Right forelimb (tissue), 1 donor: ENCODE measurements at regions not wholly inside any gene's neighbourhood (a gene's known extent, or its start where the extent isn't known, plus 50 kb on each side); places are given as distances from the start of the nearest gene placed in this dataset.
A peak's percentile ranks its signal among the peaks of the same experiment; 100 is the strongest.

ENCODE experiments used
- DNase-seq: peaks from one replicate; pipeline ENCODE4 v3.0.0-alpha.2; 2018

DNA sequence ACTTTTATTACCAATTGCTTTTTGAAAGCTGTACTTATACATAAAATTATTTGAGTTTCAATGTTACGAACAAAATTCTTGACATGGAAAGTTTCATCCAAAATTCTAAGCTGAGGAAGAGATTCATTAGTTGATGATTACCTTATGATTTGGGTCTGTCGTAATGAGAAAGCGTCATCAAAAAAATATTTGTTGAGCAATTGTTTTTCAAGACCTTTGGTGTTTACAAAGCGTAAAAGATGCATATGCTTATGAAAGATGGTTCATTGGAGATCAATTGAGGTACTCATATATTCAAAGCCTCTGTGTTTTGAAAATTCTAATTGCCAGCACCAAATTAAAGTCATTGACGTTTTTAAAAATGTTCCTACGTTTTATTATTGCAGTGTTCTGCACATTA, 110.5 kb upstream of the DOK5 start:
- DNase-seq, result no peak

DNA sequence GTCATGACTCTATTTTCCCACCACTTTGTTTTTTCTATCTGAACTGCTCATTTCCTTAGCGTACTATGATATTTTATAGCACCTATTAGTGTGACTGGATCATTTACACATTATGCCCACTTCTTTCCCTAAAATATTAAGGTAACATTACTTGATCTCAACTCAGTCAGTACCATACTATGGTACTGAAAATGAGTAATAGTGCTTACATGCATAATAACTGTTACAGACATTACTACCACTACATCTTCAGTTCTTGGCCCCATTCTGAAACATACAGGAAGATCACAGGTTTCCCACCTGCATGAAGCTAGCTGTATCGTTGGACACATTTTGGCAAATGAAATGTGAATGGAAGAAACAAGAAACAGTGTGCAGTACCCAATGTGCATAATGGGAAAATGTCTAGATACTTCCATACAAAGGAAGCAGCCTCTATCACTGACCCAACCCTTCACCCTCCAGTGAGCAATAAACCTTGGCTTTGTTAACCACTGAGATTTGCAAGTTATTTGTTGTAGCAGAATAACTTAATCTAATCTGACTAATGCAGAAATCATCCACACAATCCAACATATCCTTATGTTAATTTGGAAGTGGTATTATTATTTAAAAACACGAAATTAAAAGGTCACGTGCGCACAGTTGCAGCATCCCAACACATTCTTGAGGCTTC, 108.6 kb upstream of the DOK5 start:
- no peak for DNase-seq

DNA sequence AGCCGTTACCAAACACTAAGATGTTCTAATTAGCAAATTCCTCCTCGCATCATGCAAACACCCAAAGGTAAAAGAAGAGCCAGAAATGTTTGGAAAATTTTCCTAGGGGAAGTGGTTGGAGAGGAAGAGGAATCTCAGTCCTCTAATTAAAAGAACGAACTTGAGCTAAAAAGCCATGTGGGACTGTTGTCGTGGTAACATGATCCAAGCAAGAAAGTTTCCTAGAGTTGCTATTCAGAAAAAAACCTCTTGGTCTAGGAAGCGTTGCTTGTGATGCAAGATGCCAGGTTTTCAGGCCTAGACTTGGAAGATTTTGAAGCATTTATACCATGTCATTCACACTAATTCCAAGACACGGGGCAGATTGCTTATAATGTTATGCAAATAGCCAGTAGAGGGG, 106.8 kb upstream of the DOK5 start:
- DNase-seq, result no peak

DNA sequence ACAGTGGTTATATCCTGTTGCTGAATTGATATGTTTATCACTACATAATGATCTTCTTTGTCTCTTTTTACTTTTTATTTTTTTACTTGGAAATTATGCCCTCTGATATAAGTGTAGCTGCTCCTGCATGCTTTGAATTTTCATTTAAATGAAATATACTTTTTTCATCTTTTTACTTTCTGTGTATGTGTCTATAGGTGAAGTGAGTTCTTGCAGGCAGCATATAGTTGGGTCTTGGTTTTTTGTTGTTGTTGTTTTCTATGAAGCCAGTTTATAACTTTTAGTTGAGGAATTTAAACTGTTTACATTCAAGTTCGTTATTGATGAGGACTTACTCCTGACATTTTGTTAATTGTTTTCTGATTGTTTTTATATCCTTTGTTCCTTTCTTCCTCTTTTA, 103.1 kb upstream of the DOK5 start:
- DNase-seq, result no peak

DNA sequence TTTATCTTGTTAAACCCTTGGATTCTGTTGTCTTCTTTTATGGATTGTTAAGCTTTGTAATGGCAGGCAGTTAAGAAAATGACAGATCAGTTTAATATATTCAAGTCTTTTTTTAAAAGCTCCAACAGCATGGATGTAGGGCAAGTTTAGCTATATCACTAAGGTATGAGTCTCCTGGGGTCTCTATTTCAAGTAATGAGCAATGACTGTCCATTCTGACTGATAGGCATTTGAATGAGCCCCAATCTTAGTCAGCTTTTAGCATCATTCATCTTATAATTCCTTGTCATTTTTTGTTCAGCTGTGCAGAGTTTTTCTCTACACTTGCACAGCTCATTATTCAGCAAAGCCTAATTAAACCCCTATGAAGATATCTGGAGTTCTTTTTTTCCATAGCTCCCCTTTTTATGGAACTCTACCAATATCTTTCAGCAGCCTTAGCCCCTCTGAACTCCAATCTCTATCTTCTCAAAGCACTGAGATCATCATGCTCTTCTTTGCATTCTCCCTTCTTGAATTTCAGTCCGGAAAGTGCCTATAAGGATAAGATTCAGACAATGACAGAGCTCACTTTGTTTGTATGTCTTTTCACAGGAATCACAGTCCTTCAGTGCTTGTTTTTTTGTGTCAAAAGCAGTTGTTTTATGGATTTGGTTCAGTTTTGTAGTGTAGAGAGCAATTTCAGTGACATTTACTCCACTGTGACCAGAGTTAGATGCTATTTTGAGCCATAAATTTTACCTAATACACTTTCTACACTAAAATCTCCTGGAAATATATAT, 97.2 kb upstream of the DOK5 start:
- no peak for DNase-seq

DNA sequence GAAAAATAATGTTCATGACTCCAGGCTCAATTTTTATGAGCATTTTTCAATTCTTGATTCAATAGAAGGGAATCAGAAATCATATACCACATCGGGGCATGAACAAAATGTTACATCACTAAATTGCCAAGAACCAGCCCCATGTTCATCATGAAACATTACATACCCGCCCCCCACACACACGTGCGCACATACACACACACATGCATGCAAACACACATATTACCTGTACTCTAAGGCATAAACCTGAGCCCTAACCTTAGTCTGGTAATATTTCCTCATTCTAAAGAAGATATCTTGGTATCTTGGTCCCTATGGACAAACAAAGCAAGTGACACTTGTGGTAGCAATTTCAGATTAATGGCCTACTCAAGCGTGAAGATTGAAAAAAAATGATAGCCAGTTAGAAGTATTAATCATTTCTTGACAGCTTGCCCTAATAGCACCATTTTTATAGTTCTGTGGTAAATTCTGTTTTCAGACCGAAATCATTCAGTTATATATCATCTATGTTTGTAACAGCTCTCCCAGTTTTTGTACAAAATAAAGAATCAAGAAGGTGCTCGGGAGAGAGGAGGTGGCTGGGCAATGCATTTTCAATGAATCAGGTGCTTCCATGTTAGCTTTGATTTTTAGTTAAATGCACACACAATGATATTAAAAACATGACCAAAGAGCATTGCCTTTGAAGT, 95.4 kb upstream of the DOK5 start:
- DNase-seq, result no peak

DNA sequence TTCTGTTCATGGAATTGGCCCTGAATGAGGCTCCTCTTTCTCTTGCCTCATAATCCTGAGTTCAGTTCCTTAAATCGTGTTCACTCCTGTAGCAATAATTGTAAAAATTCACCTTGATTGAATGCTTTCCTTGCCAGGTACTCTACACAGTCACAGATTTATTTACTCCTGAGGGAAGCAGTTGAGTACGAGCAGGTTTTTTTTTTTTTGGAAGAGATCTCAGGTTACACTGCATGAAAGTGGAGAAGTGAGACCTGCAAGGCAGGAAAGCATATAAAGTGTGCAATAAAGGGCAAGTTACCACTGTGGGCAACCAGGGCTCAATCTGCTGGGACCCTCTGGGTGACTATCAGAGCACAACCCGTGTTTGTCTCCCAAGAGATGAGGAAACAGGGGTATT, 93.0 kb upstream of the DOK5 start:
- DNase-seq, result no peak

DNA sequence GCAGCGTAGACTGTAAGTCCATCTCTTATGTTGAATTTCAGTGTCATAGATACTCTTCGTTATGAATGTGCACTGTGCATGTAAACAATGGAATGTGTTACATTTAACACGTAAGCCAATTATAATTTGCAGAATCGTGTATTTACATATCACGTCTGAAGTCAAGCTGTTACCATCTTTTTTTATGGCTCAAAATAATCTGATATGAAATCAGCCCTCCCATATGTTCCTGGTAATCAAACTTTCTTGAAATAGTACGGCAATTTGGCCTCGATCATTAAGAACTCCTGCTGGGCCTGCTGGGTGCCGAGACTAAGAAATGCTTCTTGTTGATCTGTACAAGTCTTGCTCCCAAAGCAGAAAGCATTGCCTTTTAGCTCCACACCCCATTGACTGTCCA, 89.6 kb upstream of the DOK5 start:
- no peak for DNase-seq

DNA sequence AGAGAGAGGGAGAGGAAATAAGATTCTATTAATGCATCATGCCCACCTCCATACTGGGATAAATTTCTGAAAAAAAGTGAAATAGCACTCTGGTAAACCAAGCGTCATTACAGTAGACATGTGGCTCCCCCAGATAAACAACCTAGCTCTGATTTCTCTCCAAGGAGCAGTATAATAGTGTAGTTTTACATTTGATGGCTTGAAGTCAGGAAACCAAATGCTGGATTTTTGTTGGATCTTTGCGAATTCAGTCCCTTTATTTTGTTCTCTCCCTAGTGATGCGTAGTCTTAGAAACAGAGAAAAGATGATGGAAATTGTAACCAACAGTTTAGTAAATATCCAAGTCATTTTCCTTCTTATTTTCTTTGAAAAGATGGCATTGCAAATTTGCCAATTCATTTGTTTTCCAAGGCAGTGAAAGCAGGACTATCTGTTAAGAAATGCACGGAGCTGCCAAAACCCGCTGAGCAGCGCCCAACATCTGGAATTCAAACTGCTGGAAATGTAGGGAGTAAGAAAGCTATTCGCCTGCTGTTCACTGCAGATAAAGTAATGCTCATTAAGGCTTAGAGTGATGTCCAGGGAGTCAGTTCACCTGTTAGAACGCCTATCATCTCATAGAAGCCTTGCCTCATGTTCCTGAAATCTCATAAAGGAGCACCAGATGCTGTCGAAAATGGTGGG, 85.7 kb upstream of the DOK5 start:
- peak; percentile 66 for DNase-seq

DNA sequence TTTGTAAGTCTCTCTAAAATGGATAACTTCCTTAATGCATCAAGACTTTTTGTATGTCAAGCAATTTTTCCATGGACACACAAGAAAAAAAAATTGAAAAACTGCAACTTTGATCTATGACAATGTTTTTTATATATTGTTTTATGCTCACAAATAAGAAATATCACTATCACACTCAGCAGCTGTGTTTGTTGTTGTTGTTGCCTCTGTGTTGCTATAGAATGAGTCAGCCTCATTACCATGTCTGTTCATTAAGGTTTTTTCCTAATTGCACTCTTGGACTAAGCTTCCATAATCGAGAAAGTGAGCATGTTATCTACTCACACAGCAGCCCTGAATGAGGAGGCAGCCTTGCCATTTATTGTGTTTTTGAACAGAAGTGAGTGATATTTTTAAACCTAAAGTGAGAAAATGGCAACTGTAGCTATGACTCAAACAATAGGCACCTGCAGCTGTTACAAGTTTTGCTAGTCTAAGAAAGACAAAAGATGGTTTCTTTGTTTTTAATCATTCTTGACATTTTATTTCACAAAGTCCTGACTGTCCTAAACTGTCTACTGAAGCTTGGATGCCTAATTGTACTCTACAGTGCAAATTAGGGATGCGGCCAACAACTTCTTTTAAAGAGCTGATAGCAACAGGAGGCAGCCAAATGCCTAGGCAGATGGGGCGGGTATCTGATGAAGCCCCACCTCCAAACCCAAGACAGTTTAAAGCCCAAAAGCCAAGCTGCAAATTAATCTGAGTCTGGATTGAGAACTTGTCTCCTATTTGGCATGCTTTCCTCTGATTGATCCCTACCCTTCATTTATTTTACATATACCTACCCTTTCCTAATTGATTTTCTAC, 77.9 kb upstream of the DOK5 start:
- DNase-seq, result no peak

DNA sequence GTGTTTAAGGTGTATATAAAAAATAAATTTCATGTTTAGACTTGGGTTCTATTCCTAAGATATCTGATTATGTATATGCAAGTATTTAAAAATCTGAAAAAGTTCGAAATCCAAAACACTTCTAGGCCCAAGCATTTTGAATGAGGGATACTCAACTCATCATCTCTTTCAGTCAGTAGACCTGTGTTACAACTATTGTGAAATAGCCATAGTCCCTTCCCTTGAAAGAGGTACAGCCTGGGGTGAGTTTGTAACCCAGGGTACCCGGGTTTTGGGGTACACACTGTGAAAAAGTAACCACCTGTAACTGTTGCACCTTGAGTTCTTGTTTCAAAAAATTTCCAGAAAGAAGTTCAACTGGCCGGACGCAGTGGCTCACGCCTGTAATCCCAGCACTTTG, 76.6 kb upstream of the DOK5 start:
- DNase-seq, result no peak

DNA sequence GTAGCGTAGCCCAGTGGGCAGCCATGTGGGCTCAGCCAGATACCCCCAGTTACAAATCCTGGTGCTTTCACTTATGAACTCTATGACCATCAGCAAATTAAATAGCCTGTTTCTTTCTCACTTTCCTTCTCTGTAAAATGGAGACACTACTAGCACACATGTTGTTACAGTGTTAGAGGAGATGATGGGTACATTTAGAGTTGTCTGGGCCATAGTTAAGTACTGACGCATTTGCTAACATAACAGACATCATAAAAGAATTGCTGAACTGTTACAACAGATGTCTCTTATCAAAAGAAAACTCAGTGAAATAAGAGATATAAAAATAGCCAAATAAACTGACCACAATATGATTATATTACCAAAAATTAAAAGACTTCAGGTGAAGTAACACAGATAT, 69.9 kb upstream of the DOK5 start:
- no peak for DNase-seq

DNA sequence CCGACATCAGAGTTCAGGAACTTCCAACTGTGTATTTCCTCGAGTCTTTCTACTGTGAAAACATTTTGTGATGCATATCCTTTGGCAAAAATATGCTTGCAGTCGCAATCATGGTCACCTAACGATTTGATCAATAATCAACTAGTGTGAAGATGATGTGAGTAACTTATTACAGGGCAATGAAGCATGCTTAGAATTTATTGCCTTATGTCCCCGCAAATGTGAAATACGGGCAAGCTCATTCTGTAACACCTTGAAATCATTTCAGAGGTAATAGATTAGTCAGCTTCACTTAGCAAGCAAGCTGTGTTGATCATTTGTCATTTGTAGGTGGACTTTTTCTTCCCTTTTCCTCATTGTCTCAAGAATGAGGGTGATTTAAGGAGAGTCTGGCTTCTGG, 67.9 kb upstream of the DOK5 start:
- no peak for DNase-seq

DNA sequence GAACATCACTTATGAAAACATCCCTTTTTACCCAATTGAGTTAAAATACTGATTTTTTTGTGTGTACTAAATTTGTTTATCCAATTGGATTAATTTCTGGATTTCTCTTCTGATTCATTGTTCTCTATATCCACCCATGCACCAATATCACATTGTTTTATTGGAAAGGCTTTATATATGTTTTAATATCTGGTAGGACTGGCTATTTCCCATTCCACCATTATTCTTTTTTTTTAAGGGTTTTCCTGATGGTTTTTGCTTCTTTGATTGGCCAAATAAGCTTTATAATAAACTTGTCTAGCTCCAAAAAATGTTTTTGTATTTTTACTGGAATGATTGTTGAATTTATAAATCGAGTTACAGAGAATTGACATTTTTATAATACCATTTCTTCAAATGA, 59.4 kb upstream of the DOK5 start:
- no peak for DNase-seq

DNA sequence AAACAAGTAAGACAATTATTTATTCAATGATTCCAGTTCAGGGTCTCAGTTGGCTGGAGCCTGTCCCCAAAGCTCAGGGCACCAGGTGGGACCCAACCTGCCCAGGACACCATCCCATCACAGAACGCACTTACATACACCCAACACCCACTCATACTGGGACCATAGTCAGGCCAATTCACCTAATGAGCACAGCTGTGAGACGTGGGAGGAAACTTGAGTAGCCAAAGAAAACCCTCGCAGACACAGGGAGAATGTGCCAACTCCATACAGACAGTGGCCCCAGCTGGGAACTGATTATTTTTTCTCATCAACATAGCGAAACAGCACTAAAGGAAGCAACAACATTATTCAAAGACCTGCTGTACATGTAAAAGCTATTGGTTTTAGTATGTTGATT, 58.6 kb upstream of the DOK5 start:
- DNase-seq, result no peak

DNA sequence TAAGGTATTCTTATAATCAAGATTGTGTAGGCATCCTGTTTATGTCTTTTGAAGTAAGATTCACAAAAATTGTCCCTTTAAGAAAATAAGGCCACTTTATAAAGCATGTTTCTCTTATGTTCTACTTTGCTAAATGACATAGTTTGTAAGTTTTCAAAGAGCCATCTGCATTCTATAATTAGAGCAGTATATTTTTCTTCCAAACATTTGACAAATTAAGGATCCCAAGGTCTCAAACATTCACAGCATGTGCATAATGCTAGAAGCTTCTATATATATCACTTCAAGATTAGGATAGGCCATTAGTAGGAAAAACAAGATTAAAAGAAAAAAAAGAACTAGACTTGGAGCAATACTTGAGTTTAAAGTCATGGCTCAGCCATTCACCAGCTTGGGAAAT, 55.9 kb upstream of the DOK5 start:
- DNase-seq, result no peak
